Smooth muscle cell (in vitro differentiated cells): ENCODE measurements at regions not wholly inside any gene's neighbourhood (a gene's known extent, or its start where the extent isn't known, plus 50 kb on each side); places are given as distances from the start of the nearest gene placed in this dataset.

Source experiments
- DNase-seq: peaks from one replicate; lab custom pipeline; 2025; ENCODE audit not compliant: unreplicated experiment; lab: John Stamatoyannopoulos, UW
- H2AFZ ChIP-seq: fragments of 200-600 bp; sonication (generic); 2 replicates; pipeline ENCODE4 v1.6.0; 2016; ENCODE audit warnings: antibody characterized with exemption, low read depth, mild to moderate bottlenecking
- H3F3A ChIP-seq: fragments of 200-600 bp; sonication (generic); 2 replicates; pipeline ENCODE4 v1.6.0; 2017; ENCODE audit warnings: antibody characterized with exemption, low read depth
- H3K27ac ChIP-seq: fragments of 200-600 bp; sonication (generic); 2 replicates; pipeline ENCODE4 v1.5.1; 2016; ENCODE audit warnings: low read depth, mild to moderate bottlenecking
- H3K27me3 ChIP-seq: fragments of 200-600 bp; sonication (generic); 2 replicates; pipeline ENCODE4 v1.6.1; 2016; ENCODE audit warnings: low read depth, mild to moderate bottlenecking
- H3K36me3 ChIP-seq: fragments of 200-600 bp; sonication (generic); 2 replicates; pipeline ENCODE4 v1.5.1; 2016; ENCODE audit warnings: low read depth
- H3K4me1 ChIP-seq: fragments of 200-600 bp; sonication (generic); 2 replicates; pipeline ENCODE4 v1.5.1; 2016; ENCODE audit warnings: low read depth
- H3K4me2 ChIP-seq: fragments of 200-600 bp; sonication (generic); 2 replicates; pipeline ENCODE4 v1.6.0; 2016; ENCODE audit warnings: mild to moderate bottlenecking
- H3K4me3 ChIP-seq: fragments of 200-600 bp; sonication (generic); 2 replicates; pipeline ENCODE4 v1.5.1; 2016; ENCODE audit warnings: mild to moderate bottlenecking
- H3K79me2 ChIP-seq: fragments of 200-600 bp; sonication (generic); 2 replicates; pipeline ENCODE4 v1.6.0; 2016; ENCODE audit warnings: low read depth, mild to moderate bottlenecking
- H3K9ac ChIP-seq: fragments of 200-600 bp; sonication (generic); 2 replicates; pipeline ENCODE4 v1.6.0; 2016; ENCODE audit warnings: low read depth
- H3K9me3 ChIP-seq: fragments of 200-600 bp; sonication (generic); replicated peaks from 2 replicates; pipeline ENCODE4 v1.5.1; 2016; ENCODE audit warnings: low read depth
- H4K20me1 ChIP-seq: fragments of 200-600 bp; sonication (generic); 2 replicates; pipeline ENCODE4 v1.6.0; 2016; ENCODE audit warnings: low read depth
- WGBS: methylation state at CpG from one replicate; pipeline ENCODE4 v1.1.7; 2016; ENCODE audit warnings: low lambda C conversion rate; 5-methylcytosine and 5-hydroxymethylcytosine counted together
- TF ChIP-seq, protein P1 (sequence below): fragments of 200-600 bp; sonication (generic); IDR thresholded peaks from 2 replicates; pipeline ENCODE4 v1.5.1; 2017; ENCODE audit warnings: borderline replicate concordance, mild to moderate bottlenecking, antibody characterized with exemption; ENCODE audit not compliant: insufficient read depth, poor library complexity, severe bottlenecking

DNA sequence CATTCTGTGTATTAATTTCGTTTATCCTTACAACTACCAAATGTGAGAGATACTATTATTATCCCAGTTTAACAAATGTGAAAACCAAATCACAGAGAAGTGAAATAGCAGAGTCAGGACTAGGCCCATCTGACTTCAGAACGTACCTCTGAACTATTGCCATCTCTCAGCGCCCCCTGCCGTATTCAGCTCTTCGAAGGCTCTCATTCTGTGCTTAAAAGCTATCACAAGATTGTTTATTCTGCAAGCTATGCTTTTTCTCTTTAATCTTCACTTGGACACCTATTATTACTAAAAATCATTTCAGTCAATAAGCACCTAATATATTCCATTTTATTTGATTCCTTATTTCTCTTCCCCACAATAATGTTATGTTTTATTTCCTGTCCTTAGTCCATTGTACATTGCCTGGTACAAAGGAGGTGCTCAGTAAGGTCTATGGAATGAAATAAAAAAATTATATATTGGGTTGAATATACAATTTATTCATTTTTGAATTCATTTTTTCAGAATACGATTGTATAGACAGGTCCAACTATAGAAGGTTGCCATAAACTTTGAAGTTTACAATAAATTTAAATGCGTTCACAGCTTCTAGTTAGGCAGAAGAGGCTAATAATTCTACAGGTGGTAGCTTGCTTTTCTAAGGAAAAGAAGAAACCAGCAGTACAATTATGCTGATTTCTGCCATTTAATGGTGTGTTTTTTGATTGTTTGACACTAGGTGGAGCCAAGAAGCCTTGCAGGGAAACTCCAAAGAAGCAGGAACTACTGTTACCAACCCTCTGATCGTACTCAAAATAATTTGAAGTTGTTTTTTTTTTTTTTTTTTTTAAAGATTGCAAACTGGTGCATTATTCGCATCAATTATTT lies 202.2 kb upstream of the DMRTA1 start:
- no peak overlapping the region for H2AFZ ChIP-seq
- H3F3A ChIP-seq: no peaks in the 10 kb centered on the region
- peaks cover 5% of the 10 kb centered on the region for H3K4me1 ChIP-seq
- no peaks in the 10 kb centered on the region for H3K9me3 ChIP-seq
- peak overlapping the region; percentile 24 for H3K9ac ChIP-seq
- H3K36me3 ChIP-seq: no peaks in the 10 kb centered on the region
- no peaks in the 10 kb centered on the region for H3K27me3 ChIP-seq
- TF ChIP-seq, protein P1, sequence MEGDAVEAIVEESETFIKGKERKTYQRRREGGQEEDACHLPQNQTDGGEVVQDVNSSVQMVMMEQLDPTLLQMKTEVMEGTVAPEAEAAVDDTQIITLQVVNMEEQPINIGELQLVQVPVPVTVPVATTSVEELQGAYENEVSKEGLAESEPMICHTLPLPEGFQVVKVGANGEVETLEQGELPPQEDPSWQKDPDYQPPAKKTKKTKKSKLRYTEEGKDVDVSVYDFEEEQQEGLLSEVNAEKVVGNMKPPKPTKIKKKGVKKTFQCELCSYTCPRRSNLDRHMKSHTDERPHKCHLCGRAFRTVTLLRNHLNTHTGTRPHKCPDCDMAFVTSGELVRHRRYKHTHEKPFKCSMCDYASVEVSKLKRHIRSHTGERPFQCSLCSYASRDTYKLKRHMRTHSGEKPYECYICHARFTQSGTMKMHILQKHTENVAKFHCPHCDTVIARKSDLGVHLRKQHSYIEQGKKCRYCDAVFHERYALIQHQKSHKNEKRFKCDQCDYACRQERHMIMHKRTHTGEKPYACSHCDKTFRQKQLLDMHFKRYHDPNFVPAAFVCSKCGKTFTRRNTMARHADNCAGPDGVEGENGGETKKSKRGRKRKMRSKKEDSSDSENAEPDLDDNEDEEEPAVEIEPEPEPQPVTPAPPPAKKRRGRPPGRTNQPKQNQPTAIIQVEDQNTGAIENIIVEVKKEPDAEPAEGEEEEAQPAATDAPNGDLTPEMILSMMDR: peak; percentile 62
- peaks cover 37% of the 10 kb centered on the region for H3K79me2 ChIP-seq
- H4K20me1 ChIP-seq: no peaks in the 10 kb centered on the region
- peak overlapping the region; percentile 90 for H3K4me2 ChIP-seq
- H3K27ac ChIP-seq: peak overlapping the region; percentile 100
- WGBS: 24% methylated on average over 9 of the region's 9 CpGs
- DNase-seq: no peak
- H3K4me3 ChIP-seq: no peak overlapping the region

DNA sequence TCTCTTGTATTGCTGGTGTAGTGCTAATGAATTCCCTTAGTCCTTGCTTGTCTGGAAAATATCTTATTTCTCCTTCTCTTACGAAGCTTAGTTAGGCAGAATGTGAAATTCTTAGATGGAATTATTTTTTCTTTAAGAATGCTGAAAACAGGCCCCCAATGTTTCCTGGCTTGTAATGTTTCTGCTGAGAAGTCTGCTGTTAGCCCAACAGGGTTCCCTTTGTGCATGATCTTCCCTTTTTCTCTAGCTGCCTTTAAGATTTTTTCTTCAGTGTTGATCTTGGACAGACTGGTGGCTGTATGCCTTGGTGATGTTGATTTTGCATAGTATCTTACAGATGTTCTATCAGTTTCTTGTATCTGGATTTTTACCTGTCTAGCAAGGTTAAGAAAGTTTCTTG lies 191.3 kb upstream of the DMRTA1 start:
- Histone ChIP-seq H3K9ac (no peak overlapping the region), H3K79me2 (peaks cover 14% of the 10 kb centered on the region), H3K27ac (no peak overlapping the region), H2AFZ (no peak overlapping the region), H3F3A (no peaks in the 10 kb centered on the region), H3K4me3 (no peak overlapping the region), H3K4me1 (no peaks in the 10 kb centered on the region), H3K4me2 (no peak overlapping the region), H4K20me1 (peaks cover 26% of the 10 kb centered on the region), H3K36me3 (peaks cover 11% of the 10 kb centered on the region), H3K27me3 (no peaks in the 10 kb centered on the region), H3K9me3 (peaks cover 6% of the 10 kb centered on the region)
- 90% methylated on average over 1 of the region's 1 CpG for WGBS
- no peak for DNase-seq
- TF ChIP-seq, protein P1: no peak

DNA sequence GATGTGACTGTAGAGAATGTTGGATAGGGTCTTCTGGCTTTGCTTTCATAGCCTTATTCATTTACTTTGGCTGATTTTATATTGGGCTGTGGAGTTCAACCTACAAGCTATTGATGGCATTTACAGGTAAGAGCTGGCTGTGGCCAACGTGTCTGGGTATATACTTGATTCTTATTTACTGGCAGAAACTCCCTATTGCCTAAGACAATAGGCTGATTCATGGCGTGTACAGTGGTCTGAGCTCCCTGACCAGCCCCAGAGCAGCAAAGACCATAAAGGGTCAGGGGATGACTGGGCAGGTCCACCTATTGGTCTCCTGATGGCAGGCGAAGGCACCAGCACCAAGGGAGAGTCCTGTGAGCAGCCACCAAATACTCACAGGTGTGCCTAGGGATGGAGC lies 190.2 kb upstream of the DMRTA1 start:
- no peaks in the 10 kb centered on the region for H3F3A ChIP-seq
- H3K27ac ChIP-seq: no peak overlapping the region
- H3K4me1 ChIP-seq: no peaks in the 10 kb centered on the region
- WGBS: 82% methylated on average over 3 of the region's 3 CpGs
- no peak for DNase-seq
- H3K4me2 ChIP-seq: no peak overlapping the region
- H3K9ac ChIP-seq: no peak overlapping the region
- H2AFZ ChIP-seq: no peak overlapping the region
- no peaks in the 10 kb centered on the region for H3K27me3 ChIP-seq
- no peak overlapping the region for H3K4me3 ChIP-seq
- H3K36me3 ChIP-seq: peaks cover 3% of the 10 kb centered on the region
- peaks cover 4% of the 10 kb centered on the region for H3K9me3 ChIP-seq
- TF ChIP-seq, protein P1: no peak
- peaks cover 26% of the 10 kb centered on the region for H4K20me1 ChIP-seq
- peaks cover 14% of the 10 kb centered on the region for H3K79me2 ChIP-seq
